H9 (cell line): ENCODE measurements at regions not wholly inside any gene's neighbourhood (a gene's known extent, or its start where the extent isn't known, plus 50 kb on each side); places are given as distances from the start of the nearest gene placed in this dataset.

ENCODE experiments used
- DNase-seq: peaks from one replicate; pipeline ENCODE4 v3.0.0-alpha.2; 2017
- H2AFZ ChIP-seq: one replicate; pipeline ENCODE4 v1.6.1; 2013; ENCODE audit warnings: mild to moderate bottlenecking, low read length, control low read depth, moderate library complexity
- H2AK5ac ChIP-seq: 2 replicates; pipeline ENCODE4 v1.6.1; 2013; ENCODE audit warnings: low read length, control low read depth, mixed read lengths; ENCODE audit not compliant: insufficient read length
- H2BK120ac ChIP-seq: one replicate; pipeline ENCODE4 v1.6.1; 2013; ENCODE audit warnings: low read depth, mild to moderate bottlenecking, low read length, control low read depth, inconsistent platforms; ENCODE audit not compliant: poor library complexity, severe bottlenecking
- H2BK12ac ChIP-seq: 2 replicates; pipeline ENCODE4 v1.6.1; 2013; ENCODE audit warnings: low read length, control low read depth, mixed read lengths, low read depth; ENCODE audit not compliant: insufficient read length
- H2BK15ac ChIP-seq: 2 replicates; pipeline ENCODE4 v1.6.1; 2013; ENCODE audit warnings: low read depth, low read length, control low read depth
- H2BK20ac ChIP-seq: one replicate; pipeline ENCODE4 v1.6.1; 2013; ENCODE audit warnings: low read depth, mild to moderate bottlenecking, low read length, control low read depth, inconsistent platforms; ENCODE audit not compliant: poor library complexity, severe bottlenecking
- H2BK5ac ChIP-seq: 2 replicates; pipeline ENCODE4 v1.6.1; 2013; ENCODE audit warnings: low read length, control low read depth, mixed read lengths; ENCODE audit not compliant: insufficient read length
- H3K14ac ChIP-seq: 2 replicates; pipeline ENCODE4 v1.6.1; 2013; ENCODE audit warnings: low read length, control low read depth; ENCODE audit not compliant: insufficient read depth
- H3K18ac ChIP-seq: 2 replicates; pipeline ENCODE4 v1.6.1; 2013; ENCODE audit warnings: low read depth, mild to moderate bottlenecking, mixed read lengths, low read length, control low read depth; ENCODE audit not compliant: insufficient read length
- H3K23ac ChIP-seq: 2 replicates; pipeline ENCODE4 v1.6.1; 2013; ENCODE audit warnings: low read length, control low read depth, mixed read lengths, low read depth; ENCODE audit not compliant: insufficient read length
- H3K23me2 ChIP-seq: 2 replicates; pipeline ENCODE4 v1.6.1; 2013; ENCODE audit warnings: low read depth, mild to moderate bottlenecking, mixed read lengths, low read length, control low read depth; ENCODE audit not compliant: insufficient read length, poor library complexity, severe bottlenecking
- H3K27ac ChIP-seq: 2 replicates; pipeline ENCODE4 v1.5.1; 2013; ENCODE audit warnings: low read length, control low read depth, mixed read lengths, low read depth; ENCODE audit not compliant: insufficient read length
- H3K27me3 ChIP-seq: 2 replicates; pipeline ENCODE4 v1.6.1; 2013; ENCODE audit warnings: low read length, control low read depth, inconsistent platforms; ENCODE audit not compliant: insufficient read depth
- H3K4ac ChIP-seq: 2 replicates; pipeline ENCODE4 v1.6.1; 2013; ENCODE audit warnings: low read depth, mild to moderate bottlenecking, control low read depth, inconsistent platforms, low read length, moderate library complexity
- H3K4me1 ChIP-seq: 2 replicates; pipeline ENCODE4 v1.6.1; 2013; ENCODE audit warnings: low read length, control low read depth, inconsistent platforms; ENCODE audit not compliant: insufficient read depth
- H3K4me2 ChIP-seq: 2 replicates; pipeline ENCODE4 v1.6.1; 2013; ENCODE audit warnings: low read length, control low read depth, mixed read lengths; ENCODE audit not compliant: insufficient read length, insufficient read depth
- H3K56ac ChIP-seq: 2 replicates; pipeline ENCODE4 v1.6.1; 2013; ENCODE audit warnings: low read depth, mild to moderate bottlenecking, mixed read lengths, low read length, control low read depth; ENCODE audit not compliant: insufficient read length
- H3K79me1 ChIP-seq: 2 replicates; pipeline ENCODE4 v1.6.1; 2013; ENCODE audit warnings: low read depth, mild to moderate bottlenecking, moderate library complexity, low read length, control low read depth, inconsistent platforms; ENCODE audit not compliant: insufficient read depth, poor library complexity, severe bottlenecking
- H3K79me2 ChIP-seq: 2 replicates; pipeline ENCODE4 v1.6.1; 2013; ENCODE audit warnings: low read length, control low read depth, inconsistent platforms; ENCODE audit not compliant: insufficient read depth
- H3K9ac ChIP-seq: 2 replicates; pipeline ENCODE4 v1.6.1; 2013; ENCODE audit warnings: low read length, control low read depth, mixed read lengths; ENCODE audit not compliant: insufficient read length; ENCODE audit errors: extremely low read depth
- H3K9me3 ChIP-seq: one replicate; pipeline ENCODE4 v1.6.1; 2013; ENCODE audit warnings: low read depth, low read length, inconsistent platforms; ENCODE audit not compliant: control insufficient read depth
- H3T11ph ChIP-seq: one replicate; pipeline ENCODE4 v1.6.1; 2013; ENCODE audit warnings: mild to moderate bottlenecking, low read length, control low read depth, inconsistent platforms
- H4K20me1 ChIP-seq: one replicate; pipeline ENCODE4 v1.6.1; 2013; ENCODE audit not compliant: control insufficient read depth, insufficient read length, insufficient read depth
- H4K5ac ChIP-seq: 2 replicates; pipeline ENCODE4 v1.6.1; 2013; ENCODE audit warnings: low read depth, mild to moderate bottlenecking, mixed read lengths, low read length, control low read depth; ENCODE audit not compliant: insufficient read length
- H4K8ac ChIP-seq: replicated peaks from 2 replicates; pipeline ENCODE4 v1.6.1; 2013; ENCODE audit warnings: low read length, control low read depth, mixed read lengths, low read depth; ENCODE audit not compliant: insufficient read length
- H4K91ac ChIP-seq: 2 replicates; pipeline ENCODE4 v1.6.1; 2013; ENCODE audit warnings: low read depth, mild to moderate bottlenecking, moderate library complexity, mixed read lengths, low read length, control low read depth; ENCODE audit not compliant: insufficient read length
- H3K27ac Mint-ChIP-seq, 3 experiments: 2 replicates in 2 of 3; 3 replicates in 1 of 3; pipeline ENCODE4 v1.8.0; 2020 to 2021; ENCODE audit warnings: mixed read lengths in 3 of 3, mild to moderate bottlenecking in 1 of 3, moderate library complexity in 1 of 3
- H3K27me3 Mint-ChIP-seq: 2 replicates; pipeline ENCODE4 v1.8.0; 2021; ENCODE audit warnings: low read depth, mild to moderate bottlenecking, moderate library complexity, mixed read lengths
- H3K36me3 Mint-ChIP-seq, 3 experiments: 2 replicates in 2 of 3; 3 replicates in 1 of 3; pipeline ENCODE4 v1.8.0; 2020 to 2021; ENCODE audit warnings: low read depth in 3 of 3, mixed read lengths in 3 of 3; ENCODE audit not compliant: insufficient read depth in 1 of 3
- H3K4me1 Mint-ChIP-seq, 2 experiments: 2 replicates each; pipeline ENCODE4 v1.8.0; 2020; ENCODE audit warnings: mixed read lengths in 2 of 2
- H3K4me3 Mint-ChIP-seq, 2 experiments: 2 replicates in 1 of 2; 3 replicates in 1 of 2; pipeline ENCODE4 v1.8.0; 2020 to 2021; ENCODE audit warnings: mild to moderate bottlenecking in 2 of 2, mixed read lengths in 2 of 2, moderate library complexity in 1 of 2
- H3K9me3 Mint-ChIP-seq, 2 experiments: 2 replicates in 1 of 2; 3 replicates in 1 of 2; pipeline ENCODE4 v1.8.0; 2020; ENCODE audit warnings: mild to moderate bottlenecking in 2 of 2, mixed read lengths in 2 of 2, moderate library complexity in 1 of 2
- CTCF ChIP-seq: fragments of 200-600 bp; sonication (generic); conservative IDR thresholded peaks from 3 replicates; pipeline ENCODE4 v1.8.0; 2021; ENCODE audit warnings: antibody characterized with exemption, mild to moderate bottlenecking
- WGBS: extraction: QIAGEN DNeasy Blood & Tissue Kit; methylation state at CpG from one replicate; pipeline ENCODE4 v1.1.7; 2013; ENCODE audit warnings: missing lambda C conversion rate, low lambda C conversion rate, mixed read lengths; ENCODE audit not compliant: insufficient read length; ENCODE audit errors: extremely low coverage; 5-methylcytosine and 5-hydroxymethylcytosine counted together

DNA sequence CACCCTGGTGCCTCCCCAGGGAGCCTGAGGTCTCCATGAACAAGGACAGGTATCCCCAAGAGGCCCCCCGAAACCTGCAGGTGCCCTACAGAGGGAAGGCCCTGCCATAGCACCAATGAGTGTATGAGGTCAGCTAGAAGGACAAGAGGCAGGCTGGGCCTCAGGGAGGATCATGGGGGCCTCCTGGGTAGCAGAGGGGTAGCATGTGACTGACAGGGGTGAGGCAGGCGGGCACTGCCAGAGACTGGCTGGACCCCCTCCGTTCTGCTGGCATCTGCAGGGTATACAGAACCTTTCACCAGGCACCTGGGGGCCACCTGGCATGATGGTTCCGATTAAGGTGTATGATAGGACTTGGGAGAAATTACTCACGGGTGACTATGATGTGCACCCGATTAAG is 79.2 kb upstream of the KCTD7 start:
- no CpG with 5 or more reads among the region's 6 CpGs for WGBS
- DNase-seq: no peak
- no peaks in the 10 kb centered on the region for H3K9me3 ChIP-seq
- no peaks in the 10 kb centered on the region for H3K27me3 ChIP-seq
- Mint-ChIP-seq H3K4me1 (no peaks in the 10 kb centered on the region), H3K4me3 (no peak overlapping the region), H3K9me3 (no peaks in the 10 kb centered on the region), H3K27ac (no peak overlapping the region; a peak in 1 of 7 replicates), H3K27me3 (no peaks in the 10 kb centered on the region), H3K36me3 (peaks cover 32 to 77% (median 58%) of the 10 kb centered on the region in 3 experiments; a peak in 6 of 7 replicates)
- H2BK20ac ChIP-seq: no peak overlapping the region
- H2BK120ac ChIP-seq: no peak overlapping the region
- H3K18ac ChIP-seq: no peak overlapping the region
- H2BK15ac ChIP-seq: no peak overlapping the region
- no peaks in the 10 kb centered on the region for H3K23me2 ChIP-seq
- no peak overlapping the region for H4K5ac ChIP-seq
- no peak overlapping the region for H3K4me2 ChIP-seq
- H2AFZ ChIP-seq: no peak overlapping the region
- no peaks in the 10 kb centered on the region for H4K20me1 ChIP-seq
- no peak overlapping the region for H4K91ac ChIP-seq
- no peaks in the 10 kb centered on the region for H3K79me2 ChIP-seq
- H2AK5ac ChIP-seq: no peak overlapping the region
- no peak for TF ChIP-seq CTCF
- no peak overlapping the region for H3K27ac ChIP-seq
- H2BK12ac ChIP-seq: no peak overlapping the region
- no peak overlapping the region for H3K9ac ChIP-seq
- no peak overlapping the region for H3T11ph ChIP-seq
- no peak overlapping the region for H4K8ac ChIP-seq
- H3K79me1 ChIP-seq: no peaks in the 10 kb centered on the region
- no peak overlapping the region for H2BK5ac ChIP-seq
- no peak overlapping the region for H3K14ac ChIP-seq
- no peak overlapping the region for H3K56ac ChIP-seq
- no peak overlapping the region for H3K4ac ChIP-seq
- no peaks in the 10 kb centered on the region for H3K4me1 ChIP-seq
- no peak overlapping the region for H3K23ac ChIP-seq
